ENCODE measurements at regions not wholly inside any gene's neighbourhood (a gene's known extent, or its start where the extent isn't known, plus 50 kb on each side); places are given as distances from the start of the nearest gene placed in this dataset.

DNA sequence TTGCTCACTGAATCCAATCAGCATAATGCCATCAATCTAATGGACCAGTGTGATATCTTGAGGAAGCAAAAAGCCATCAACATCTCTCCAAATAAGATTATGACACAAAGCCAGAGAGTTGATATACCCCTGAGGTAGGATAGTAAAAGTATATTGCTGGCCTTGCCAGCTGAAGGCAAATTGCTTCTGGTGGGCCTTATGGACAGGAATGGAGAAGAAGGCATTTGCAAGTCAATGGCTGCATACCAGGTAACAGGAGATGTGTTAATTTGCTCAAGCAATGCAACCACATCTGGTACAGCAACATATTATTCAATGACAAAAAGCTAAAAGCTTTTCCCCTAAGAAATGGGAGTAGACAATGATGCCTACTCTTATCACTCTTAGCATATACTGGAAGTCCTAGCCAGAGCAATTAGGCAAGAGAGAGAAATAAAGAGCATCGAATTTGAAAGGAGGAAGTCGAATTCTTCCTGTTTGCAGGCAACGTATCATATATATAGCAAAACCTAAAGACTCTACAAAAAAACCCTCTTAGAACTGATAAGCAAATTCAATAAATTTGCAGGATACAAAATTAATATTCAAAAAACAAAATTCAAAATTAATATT is 216.1 kb upstream of the RASA1 start:
- no peak for DNase-seq (ENCODE audit: low spot score)

DNA sequence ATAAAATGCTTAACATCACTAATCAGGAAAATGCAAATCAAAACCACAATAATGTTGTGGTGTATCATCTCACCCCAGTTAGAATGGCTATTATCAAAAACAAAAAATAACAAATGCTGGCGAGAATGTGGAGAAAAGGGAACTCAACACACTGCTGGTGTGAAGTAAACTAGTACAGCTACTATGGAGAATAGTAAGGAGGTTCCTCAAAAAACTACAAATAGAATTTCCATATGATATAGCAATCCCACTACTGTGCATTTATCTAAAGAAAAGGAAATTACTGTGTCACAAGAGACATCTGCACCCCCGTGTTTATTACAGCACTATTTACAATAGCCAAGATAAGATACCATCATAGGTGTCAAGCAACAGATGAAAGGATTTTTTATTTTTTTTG is 214.5 kb upstream of the RASA1 start:
- DNase-seq (ENCODE audit: low spot score) = no peak

DNA sequence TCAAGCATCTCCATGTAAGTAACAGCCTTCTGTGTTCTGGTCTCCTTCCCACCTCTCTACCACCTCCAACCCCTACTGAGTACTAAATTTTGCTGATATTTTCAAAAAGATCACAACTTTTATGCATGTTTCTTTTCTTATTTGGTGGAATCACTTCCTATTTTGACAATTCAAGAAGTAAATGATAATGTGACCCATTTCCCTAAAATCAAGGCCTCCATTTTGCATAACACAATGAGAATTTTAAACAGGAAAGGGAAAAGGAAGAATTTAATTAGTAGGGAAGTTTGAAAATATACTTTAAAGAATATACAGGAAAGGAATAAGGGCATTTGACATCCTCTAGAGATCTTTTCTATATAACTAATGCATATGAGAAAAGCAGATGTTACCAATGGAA is 212.9 kb upstream of the RASA1 start:
- DNase-seq (ENCODE audit: low spot score) = no peak

DNA sequence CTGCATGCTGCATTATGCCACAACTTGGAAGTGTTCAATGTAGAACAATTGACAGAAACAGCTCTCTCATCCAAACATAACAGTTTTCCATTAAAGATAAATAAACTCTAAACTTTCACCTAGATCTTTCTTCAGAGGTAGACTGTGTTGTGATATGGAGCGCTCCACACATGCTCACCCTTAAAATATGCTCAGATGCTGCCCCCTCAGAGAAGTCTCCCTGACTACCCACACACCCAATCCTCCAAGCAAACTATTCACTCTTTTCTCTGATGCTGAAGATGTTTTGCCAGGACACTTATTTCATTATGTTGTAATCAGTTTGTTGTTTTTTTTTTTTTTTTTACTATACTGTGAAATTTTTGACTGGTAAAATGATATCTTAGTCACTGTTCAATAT is 206.6 kb upstream of the RASA1 start:
- no peak for DNase-seq (ENCODE audit: low spot score)

DNA sequence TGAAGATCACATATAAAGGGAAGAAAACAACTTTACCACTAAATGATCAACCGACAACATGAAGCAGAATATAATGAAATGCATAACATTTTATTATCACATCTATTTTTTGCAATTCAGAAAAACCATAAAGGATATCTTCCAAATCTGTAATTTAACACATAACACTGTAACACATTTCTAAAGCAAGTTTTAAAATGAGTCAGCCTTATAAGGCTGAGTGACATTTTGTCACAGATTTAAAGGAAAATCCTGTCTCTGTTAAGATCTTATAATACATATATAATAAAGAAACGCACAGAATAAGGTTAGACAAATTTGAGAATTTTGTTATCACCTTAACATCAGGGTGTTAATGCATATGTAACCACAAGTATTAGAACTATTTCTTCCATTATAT is 198.4 kb upstream of the RASA1 start:
- DNase-seq (ENCODE audit: low spot score) = no peak

DNA sequence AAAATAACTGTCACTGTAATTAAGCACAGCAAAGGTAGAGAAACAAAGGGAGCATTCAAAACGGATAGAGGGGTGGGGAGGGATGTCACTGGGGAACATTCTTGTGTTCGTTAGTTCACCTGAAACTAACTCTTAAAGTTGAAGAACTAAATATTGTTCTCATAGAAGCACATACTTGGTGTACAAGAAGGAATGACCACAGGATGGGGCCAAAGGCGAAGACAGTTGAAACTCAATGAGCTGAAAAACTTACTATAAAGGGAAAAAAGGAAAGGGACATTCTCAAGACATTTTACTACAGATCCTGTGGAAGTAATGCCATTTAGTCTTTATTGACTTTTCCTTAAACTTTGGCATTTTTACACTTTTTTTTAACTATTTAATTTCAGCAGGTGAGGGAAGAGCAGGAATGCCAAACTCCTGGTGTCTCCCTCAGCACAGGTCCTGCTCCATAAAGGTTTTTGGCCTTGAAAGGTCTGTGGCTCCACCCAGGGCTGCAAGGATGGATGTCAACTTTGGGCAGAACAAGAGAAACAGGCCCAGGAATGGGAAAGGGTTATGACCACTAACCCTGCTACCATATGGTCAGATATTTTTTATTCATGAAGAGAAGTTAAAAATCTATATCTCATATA is 197.6 kb upstream of the RASA1 start:
- no peak for DNase-seq (ENCODE audit: low spot score)

DNA sequence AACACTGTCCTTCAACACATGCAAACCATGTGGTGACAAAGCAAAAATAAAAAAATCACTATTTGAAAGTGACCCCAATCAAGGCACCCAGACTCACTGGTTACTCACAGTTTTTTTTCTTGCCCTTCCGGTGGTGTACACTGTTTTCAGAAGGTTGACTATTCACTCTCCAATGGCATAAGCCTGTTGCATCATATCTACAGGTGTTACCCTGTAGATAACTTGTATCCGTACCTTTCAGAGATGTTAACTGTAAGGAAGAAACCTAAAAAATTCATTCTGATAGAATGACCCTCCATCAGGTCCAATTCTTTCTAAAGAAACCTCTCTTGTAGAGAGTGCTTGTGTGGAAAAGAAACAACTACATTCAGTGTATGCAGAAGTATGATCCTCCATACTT is 193.6 kb upstream of the RASA1 start:
- DNase-seq (ENCODE audit: low spot score) = no peak

DNA sequence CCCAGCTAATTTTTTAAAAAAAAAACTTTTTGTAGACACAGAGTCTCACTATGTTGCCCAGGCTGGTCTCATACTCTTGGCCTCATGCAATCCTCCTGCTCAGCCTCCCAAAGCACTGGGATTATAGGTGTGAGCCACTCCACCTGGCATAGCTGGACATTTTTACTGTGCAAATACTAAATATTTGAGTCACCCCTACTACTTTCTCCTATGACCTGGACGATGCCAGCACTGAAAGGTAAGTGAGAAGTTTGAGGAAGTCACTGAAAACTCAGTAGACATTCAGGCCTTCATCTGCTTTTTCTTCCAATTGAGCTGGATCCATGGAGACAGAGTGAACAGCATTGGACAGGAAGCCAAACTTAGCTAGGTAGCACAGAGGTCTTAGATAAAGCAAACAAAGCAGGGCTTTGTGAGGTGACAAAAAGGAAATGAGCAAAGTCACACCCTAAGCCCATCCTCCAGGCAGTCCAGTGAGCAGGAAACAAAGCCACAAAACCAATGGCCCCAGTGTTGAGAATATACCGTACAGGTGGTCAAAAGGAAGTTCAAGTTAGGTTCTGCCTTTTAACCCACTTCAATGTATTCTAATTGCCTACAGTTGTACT is 192.6 kb upstream of the RASA1 start:
- no peak for DNase-seq (ENCODE audit: low spot score)

DNA sequence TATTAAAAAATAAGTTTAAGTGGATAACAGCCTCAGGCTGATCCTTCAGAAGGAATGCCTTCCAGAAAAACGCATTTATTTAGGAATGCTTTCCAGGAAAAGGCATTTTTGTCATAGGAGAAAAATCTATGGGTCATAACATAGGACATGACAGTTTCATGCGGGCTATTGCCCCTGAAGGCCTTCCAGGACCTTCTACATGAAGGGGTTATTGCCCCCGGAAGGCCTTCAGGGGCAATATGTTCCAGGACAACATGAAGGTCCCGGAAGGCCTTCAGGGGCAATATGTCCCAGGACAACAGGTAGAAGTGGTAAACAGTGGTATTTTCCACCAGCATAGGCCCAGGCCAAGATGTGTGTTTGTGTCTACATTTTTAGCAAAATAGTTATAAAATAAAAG is 191.3 kb upstream of the RASA1 start:
- DNase-seq (ENCODE audit: low spot score) = no peak

DNA sequence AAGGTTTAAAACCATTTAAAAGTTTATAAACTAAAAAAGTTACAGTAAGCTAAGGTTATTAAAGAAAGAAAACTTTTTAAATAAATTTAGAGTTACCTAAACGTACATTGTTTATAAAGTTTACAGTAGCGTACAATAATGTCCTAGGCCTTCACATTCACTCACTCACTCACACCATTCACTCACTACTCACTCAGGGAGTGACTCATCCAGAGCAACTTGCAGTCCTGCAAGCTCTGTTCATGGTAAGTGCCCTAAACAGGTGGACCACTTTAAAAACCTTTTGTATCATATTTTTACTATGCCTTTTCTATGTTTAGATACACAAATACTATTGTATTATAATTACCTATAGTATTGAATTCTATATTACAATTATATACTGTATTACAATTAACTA is 190.8 kb upstream of the RASA1 start:
- no peak for DNase-seq (ENCODE audit: low spot score)

DNA sequence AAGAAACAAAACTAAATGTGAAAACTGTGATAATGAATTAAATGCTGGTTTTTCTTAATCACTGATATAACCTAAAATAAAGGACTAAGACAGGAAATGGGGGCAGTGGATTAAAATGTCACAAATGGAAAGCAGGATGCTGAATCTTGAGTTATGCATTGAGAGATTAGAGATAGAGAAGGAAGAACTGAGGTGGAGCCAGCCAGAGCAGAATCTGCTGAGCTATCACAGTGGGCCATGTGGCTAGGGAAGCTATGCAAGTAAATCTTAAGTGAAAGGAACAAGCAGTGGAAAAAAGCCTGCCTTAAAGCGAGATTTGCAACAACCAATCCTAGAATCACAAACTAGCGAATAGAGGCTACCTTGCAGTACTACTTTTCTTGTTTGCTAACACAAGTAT is 188.5 kb upstream of the RASA1 start:
- DNase-seq (ENCODE audit: low spot score) = no peak

DNA sequence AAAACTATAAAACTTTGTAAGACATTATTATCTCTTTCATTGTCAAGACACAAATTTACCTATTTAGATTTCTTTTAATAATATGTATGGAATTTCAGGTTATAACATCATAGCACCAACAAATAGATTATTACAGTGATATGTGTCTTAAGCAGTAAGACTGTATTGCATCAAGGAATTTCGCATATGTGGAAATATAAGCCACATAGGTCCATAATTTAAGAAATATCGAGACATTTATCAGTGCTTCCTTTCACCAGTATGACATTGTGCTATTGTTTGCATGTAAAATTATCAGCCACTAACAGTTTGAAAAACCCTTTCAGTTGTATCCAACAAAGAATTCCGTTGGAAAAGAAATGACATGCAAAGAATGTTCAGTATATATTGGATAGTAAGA is 186.7 kb upstream of the RASA1 start:
- DNase-seq (ENCODE audit: low spot score) = no peak

DNA sequence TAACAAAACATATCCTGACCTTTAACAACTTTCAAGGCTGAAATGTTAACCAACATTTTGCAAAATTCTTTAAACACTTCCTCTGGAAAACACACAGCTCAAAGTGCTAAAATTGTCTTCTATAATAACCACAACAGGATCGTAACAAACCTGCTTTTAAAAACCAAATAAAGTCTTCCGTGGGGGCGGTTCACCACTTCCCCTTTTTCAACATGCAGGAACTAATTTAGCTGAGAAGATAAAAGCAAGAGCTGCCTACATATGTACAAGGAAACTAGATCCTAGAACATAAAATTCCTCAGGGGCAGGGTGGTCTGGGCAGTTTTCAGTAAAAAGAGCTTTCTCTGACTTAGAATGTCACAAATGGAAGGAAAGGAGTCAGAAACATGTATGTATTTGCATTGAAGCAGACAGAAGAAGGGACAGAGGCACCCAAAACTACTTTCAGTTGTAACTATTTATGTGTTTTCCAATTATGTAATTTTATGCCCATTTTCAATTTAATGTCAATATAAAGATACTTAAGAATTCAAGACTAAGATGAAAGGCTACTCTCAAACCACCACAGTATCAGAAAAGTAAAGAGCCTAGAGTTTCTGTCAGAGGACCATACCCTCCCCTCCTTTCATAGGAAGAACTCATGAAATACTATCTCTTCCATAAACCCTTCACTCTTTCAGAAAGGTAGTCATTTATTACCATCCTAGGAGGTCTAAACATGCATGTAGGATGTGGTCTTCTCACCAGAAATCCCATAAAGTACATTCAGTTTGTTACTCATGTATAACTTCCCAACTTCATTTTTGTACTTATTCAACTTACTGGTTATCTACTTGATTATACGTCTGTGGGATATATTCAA is 185.9 kb upstream of the RASA1 start:
- DNase-seq (ENCODE audit: low spot score) = no peak

DNA sequence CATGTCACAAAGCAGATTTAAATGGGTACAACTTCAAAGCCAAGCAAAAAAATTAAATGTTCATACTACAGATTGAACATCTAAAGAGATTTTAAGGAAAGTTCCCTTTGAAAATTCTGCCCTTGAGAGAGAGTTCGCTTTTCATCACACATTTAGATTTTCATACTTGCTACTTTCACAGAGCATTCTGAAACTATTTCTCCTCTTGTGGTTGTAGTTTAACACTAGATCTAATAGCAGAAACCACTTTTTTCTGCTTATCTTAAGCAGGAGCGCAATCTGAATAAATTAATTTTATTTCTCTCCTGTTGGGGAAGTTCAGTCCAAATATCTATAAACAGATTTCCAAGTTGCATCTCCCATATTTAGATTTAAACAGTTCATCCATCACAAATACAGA is 173.3 kb upstream of the RASA1 start:
- DNase-seq (ENCODE audit: low spot score) = no peak

DNA sequence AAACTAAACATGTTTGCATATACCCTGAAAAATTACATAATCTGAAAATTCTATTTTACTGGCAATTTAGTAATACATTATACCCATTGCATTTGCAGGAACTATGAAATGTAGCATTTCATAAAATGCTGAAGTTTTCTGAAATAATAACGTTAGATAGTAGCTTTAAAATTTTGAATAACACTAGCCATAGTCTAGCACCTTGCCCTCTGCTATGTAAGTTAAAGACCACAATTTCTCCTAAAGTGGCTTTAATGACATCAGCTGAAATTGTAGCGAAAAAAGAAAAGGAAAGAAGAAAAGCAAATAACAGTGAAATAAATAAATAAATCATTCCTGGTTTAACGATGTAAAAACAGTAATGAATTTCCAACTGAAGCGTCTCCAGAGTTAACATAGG is 172.8 kb upstream of the RASA1 start:
- DNase-seq (ENCODE audit: low spot score) = no peak

DNA sequence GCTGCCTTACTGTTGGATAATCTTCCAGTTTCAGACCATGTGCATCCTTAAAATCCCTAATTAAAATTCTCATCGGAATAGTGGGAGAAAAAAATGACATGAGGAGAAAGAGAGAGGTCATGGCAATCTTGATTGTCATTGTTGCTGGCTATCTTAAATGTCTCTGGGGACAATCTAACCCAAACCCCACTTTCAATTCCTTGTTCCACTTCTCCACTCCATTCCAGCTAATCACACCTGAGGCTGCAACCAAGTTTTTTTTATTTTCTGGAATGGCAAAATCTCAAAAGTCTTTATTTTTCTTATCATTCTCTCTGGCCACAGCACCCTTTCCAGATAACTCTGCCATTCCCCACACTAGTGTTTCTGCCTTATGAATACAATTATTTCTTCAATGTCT is 171.9 kb upstream of the RASA1 start:
- no peak for DNase-seq (ENCODE audit: low spot score)

DNA sequence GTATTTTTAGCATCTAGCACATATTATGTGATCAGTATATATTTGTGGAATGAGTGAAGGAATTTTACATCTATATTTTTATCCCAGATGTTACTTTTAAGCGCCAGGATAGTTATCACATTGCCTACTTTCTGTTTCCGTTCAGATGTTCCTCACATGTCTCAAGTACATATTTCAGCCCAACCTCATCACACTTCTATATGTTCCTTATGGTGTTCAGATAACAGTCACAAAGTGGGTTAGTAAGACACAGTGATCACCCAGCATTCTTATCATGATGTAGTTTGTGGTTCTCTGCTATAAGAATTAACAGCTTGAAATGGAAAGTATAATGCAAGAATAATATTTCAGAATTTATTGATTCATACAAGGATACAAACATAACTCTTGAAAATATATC is 170.0 kb upstream of the RASA1 start:
- no peak for DNase-seq (ENCODE audit: low spot score)

DNA sequence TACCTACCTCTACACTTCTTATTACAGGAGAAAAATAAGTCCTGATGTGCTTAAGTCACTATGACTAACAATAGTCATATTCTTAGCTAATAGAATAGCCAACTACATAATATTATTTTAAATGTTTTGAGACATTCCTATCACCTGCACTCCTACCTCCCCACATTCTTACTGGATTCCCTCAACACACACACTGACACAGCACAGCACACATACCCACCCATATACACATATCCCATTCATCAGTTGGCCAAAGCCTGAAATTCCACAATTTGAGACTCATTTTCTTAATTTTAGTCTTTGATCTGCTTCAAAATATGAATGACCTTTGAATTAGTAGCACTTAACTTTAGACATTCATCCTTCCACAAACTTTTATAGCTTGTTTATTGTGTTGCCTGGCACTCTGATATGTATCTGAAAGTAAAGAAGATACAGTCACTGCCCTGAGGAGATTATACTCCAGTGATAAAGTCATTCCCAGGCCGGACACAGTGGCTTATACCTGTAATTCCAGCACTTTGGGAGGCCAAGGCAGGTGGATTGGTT is 168.3 kb upstream of the RASA1 start:
- no peak for DNase-seq (ENCODE audit: low spot score)

DNA sequence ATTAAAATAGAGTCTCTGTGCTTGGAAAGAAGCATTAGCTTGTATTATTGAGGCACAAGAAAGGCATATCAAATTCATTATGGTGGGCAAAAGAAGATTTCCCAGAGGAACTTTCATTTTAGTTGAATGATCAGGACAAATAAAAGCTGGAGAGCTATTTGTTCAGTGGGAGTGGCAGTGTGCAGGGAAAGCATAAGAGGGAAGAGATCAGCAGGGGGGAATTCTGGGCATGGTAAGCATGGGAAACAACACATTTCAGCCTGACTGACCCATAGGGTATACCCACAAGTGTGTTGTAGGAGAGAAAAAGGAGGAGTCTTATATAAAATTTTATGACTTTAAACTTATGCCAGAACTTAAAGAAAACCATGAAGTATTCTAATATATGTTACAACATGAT is 167.7 kb upstream of the RASA1 start:
- DNase-seq (ENCODE audit: low spot score) = no peak

DNA sequence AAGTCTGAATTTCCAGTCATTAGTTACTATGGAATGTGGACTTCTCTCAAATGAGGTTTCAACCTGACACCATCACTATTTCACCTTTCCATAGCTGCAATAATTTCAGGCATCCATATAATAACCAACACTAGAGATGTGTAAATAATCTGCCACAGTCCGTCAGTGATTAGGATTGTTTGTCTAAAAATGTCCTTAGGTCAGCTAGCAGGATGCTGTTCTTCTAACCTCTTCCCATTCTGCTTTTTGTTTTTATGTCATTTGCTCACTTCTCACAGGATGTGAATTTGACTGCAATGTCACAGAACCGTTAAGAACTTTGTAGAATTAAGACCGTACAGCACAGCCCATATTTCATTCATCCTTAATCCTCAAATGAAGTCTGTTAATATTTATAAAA is 166.4 kb upstream of the RASA1 start:
- no peak for DNase-seq (ENCODE audit: low spot score)

DNA sequence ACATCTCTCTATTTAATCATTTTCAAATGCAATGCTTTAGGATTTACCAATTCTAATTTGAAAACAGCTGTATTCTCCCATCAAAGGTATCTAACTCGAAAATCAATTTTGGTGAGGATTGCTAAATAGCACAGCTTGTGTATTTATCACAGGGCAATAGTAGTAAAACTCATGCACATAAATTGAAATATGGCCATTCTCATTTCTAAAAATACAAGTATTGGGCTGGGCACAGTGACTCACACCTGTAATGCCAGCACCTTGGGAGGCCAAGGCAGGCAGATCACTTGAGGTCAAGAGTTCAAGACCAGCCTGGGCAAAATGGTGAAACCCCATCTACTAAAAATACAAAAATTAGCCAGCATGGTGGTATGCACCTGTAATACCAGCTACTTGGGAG is 164.8 kb upstream of the RASA1 start:
- no peak for DNase-seq (ENCODE audit: low spot score)

DNA sequence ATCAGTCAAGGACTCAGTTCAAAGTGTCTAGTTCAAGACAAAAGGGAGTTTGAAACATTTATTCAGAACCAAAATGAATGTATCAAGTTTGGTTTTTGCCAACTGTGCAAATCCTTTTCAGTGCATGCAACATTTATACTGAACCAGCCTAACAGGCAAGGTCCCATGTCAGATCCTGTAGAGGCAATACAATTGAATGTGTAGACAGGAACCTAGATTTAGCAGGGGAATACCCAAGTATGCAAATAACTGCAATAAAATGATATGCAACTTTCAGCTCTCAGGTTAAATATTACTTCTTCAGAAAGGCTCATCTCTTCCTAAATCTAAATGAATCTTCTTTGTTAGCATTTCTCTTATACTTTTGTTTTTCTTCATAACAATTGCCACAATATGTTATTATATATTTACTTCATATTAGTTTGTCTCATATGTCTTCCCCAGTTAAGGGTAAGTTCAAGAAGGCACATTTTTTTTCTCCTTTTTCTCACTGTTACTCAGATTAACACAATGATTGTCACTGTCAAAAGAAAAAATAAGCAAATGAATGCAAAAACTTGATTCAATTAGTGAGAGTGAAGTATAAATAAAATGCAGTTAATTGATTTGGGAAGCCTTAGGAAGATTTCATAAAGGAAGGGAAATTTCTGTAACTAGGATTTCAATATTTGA is 163.9 kb upstream of the RASA1 start:
- DNase-seq (ENCODE audit: low spot score) = no peak
